ENCODE measurements at regions not wholly inside any gene's neighbourhood (a gene's known extent, or its start where the extent isn't known, plus 50 kb on each side); places are given as distances from the start of the nearest gene placed in this dataset.

GRCh38 chr20:52621401-52621800, 350.8 kb upstream of the TSHZ2 start:
- Histone ChIP-seq H3K4me1 (ENCODE audit: control insufficient read depth, extremely low read depth, insufficient read depth, low read length) (no peaks in the 10 kb centered on the region), H3K79me2 (ENCODE audit: control insufficient read depth, insufficient read depth, low read length) (no peaks in the 10 kb centered on the region), H3K27ac (ENCODE audit: insufficient read depth, low read length) (no peak overlapping the region), H3K36me3 (ENCODE audit: control insufficient read depth, insufficient read depth, low read length) (no peaks in the 10 kb centered on the region), H3K9ac (ENCODE audit: insufficient read depth, low read length) (no peak overlapping the region), H3K27me3 (ENCODE audit: control insufficient read depth, insufficient read depth, low read length) (no peaks in the 10 kb centered on the region), H3K4me3 (replicated peaks in 1 of 4; ENCODE audit: control extremely low read depth in 1 of 4, insufficient read depth in 1 of 4, low read depth in 3 of 4, low read length in 4 of 4) (no peak overlapping the region), H2AFZ (ENCODE audit: low read length) (no peak overlapping the region), H3K4me2 (ENCODE audit: extremely low read depth, insufficient read depth, low read length) (no peak overlapping the region), H4K20me1 (ENCODE audit: control insufficient read depth, extremely low read depth, insufficient read depth, low read length) (no peaks in the 10 kb centered on the region), H3K9me3 (ENCODE audit: control insufficient read depth, insufficient read depth, low read depth, low read length) (no peaks in the 10 kb centered on the region)
- TF ChIP-seq EZH2 (IDR thresholded peaks at IDR 0.05; ENCODE audit: low read length, missing control alignments) (no peak), CTCF (conservative IDR thresholded peaks at IDR 0.05 in 1 of 2, IDR thresholded peaks at IDR 0.05 in 1 of 2; ENCODE audit: low read depth in 1 of 2, low read length in 2 of 2) (no peak)
- DNase-seq (ENCODE audit: low read depth in 2 of 2): no peak

- DNase-seq (ENCODE audit: low read depth in 2 of 2): no peak
- Histone ChIP-seq H3K27me3 (ENCODE audit: control insufficient read depth, insufficient read depth, low read length) (no peaks in the 10 kb centered on the region), H3K4me2 (ENCODE audit: extremely low read depth, insufficient read depth, low read length) (no peak overlapping the region), H3K27ac (ENCODE audit: insufficient read depth, low read length) (no peak overlapping the region), H3K9ac (ENCODE audit: insufficient read depth, low read length) (no peak overlapping the region), H3K9me3 (ENCODE audit: control insufficient read depth, insufficient read depth, low read depth, low read length) (no peaks in the 10 kb centered on the region), H3K79me2 (ENCODE audit: control insufficient read depth, insufficient read depth, low read length) (no peaks in the 10 kb centered on the region), H3K4me1 (ENCODE audit: control insufficient read depth, extremely low read depth, insufficient read depth, low read length) (no peaks in the 10 kb centered on the region), H3K36me3 (ENCODE audit: control insufficient read depth, insufficient read depth, low read length) (no peaks in the 10 kb centered on the region), H3K4me3 (replicated peaks in 1 of 4; ENCODE audit: control extremely low read depth in 1 of 4, insufficient read depth in 1 of 4, low read depth in 3 of 4, low read length in 4 of 4) (no peak overlapping the region), H2AFZ (ENCODE audit: low read length) (no peak overlapping the region), H4K20me1 (ENCODE audit: control insufficient read depth, extremely low read depth, insufficient read depth, low read length) (no peaks in the 10 kb centered on the region)
- TF ChIP-seq EZH2 (IDR thresholded peaks at IDR 0.05; ENCODE audit: low read length, missing control alignments) (no peak), CTCF (conservative IDR thresholded peaks at IDR 0.05 in 1 of 2, IDR thresholded peaks at IDR 0.05 in 1 of 2; ENCODE audit: low read depth in 1 of 2, low read length in 2 of 2) (no peak)
Measured at GRCh38 chr20:52619671-52620070, 352.5 kb upstream of the TSHZ2 start.

GRCh38 chr20:52619101-52619500, 353.1 kb upstream of the TSHZ2 start:
- H3K27ac ChIP-seq (ENCODE audit: insufficient read depth, low read length): no peak overlapping the region
- H4K20me1 ChIP-seq (ENCODE audit: control insufficient read depth, extremely low read depth, insufficient read depth, low read length): no peaks in the 10 kb centered on the region
- H3K79me2 ChIP-seq (ENCODE audit: control insufficient read depth, insufficient read depth, low read length): no peaks in the 10 kb centered on the region
- H2AFZ ChIP-seq (ENCODE audit: low read length): no peak overlapping the region
- no peak overlapping the region for H3K4me3 ChIP-seq (replicated peaks in 1 of 4; ENCODE audit: control extremely low read depth in 1 of 4, insufficient read depth in 1 of 4, low read depth in 3 of 4, low read length in 4 of 4)
- no peak overlapping the region for H3K9ac ChIP-seq (ENCODE audit: insufficient read depth, low read length)
- H3K4me1 ChIP-seq (ENCODE audit: control insufficient read depth, extremely low read depth, insufficient read depth, low read length): no peaks in the 10 kb centered on the region
- no peak for DNase-seq (ENCODE audit: low read depth in 2 of 2)
- no peak overlapping the region for H3K4me2 ChIP-seq (ENCODE audit: extremely low read depth, insufficient read depth, low read length)
- H3K9me3 ChIP-seq (ENCODE audit: control insufficient read depth, insufficient read depth, low read depth, low read length): no peaks in the 10 kb centered on the region
- TF ChIP-seq EZH2 (IDR thresholded peaks at IDR 0.05; ENCODE audit: low read length, missing control alignments) (no peak), CTCF (conservative IDR thresholded peaks at IDR 0.05 in 1 of 2, IDR thresholded peaks at IDR 0.05 in 1 of 2; ENCODE audit: low read depth in 1 of 2, low read length in 2 of 2) (no peak)
- no peaks in the 10 kb centered on the region for H3K27me3 ChIP-seq (ENCODE audit: control insufficient read depth, insufficient read depth, low read length)
- H3K36me3 ChIP-seq (ENCODE audit: control insufficient read depth, insufficient read depth, low read length): no peaks in the 10 kb centered on the region
